CD8-positive, alpha-beta memory T cell (primary cell): ENCODE measurements at regions not wholly inside any gene's neighbourhood (a gene's known extent, or its start where the extent isn't known, plus 50 kb on each side); places are given as distances from the start of the nearest gene placed in this dataset.
A peak's percentile ranks its signal among the peaks of the same experiment; 100 is the strongest.

ENCODE experiments used
- CTCF ChIA-PET: fragments of 350-600 bp; sonication (Branson Sonifier 250); formaldehyde crosslinking; loops from one replicate; lab custom pipeline; 2021; ENCODE audit warnings: antibody characterized with exemption; lab: Charles Lee
- POLR2A ChIA-PET: fragments of 350-600 bp; sonication (Branson Sonifier 250); formaldehyde crosslinking; loops from one replicate; lab custom pipeline; 2021; ENCODE audit warnings: antibody characterized with exemption; lab: Charles Lee
- DNase-seq, 5 donors: peaks; one replicate each; pipeline versions ENCODE4 v3.0.0 to v3.0.0-alpha.2; 2020 to 2022; ENCODE audit warnings: mixed read lengths in 1 of 5
- H3K27ac ChIP-seq: one replicate; pipeline ENCODE4 v1.7.0; 2013; ENCODE audit warnings: low read depth, mild to moderate bottlenecking, low read length, moderate library complexity
- H3K27me3 ChIP-seq: 2 replicates; pipeline ENCODE4 v1.7.0; 2013; ENCODE audit warnings: low read length, mild to moderate bottlenecking; ENCODE audit not compliant: insufficient read depth, poor library complexity, severe bottlenecking
- H3K36me3 ChIP-seq: 2 replicates; pipeline ENCODE4 v1.7.0; 2013; ENCODE audit warnings: mild to moderate bottlenecking, low read length, moderate library complexity; ENCODE audit not compliant: insufficient read depth
- H3K4me1 ChIP-seq: 2 replicates; pipeline ENCODE4 v1.7.0; 2013; ENCODE audit warnings: mild to moderate bottlenecking, low read length, moderate library complexity; ENCODE audit not compliant: insufficient read depth
- H3K4me3 ChIP-seq: 2 replicates; pipeline ENCODE4 v1.7.0; 2013; ENCODE audit warnings: mild to moderate bottlenecking, low read length
- H3K9me3 ChIP-seq: 2 replicates; pipeline ENCODE4 v1.7.0; 2013; ENCODE audit warnings: mild to moderate bottlenecking, low read length
- H3K27ac Mint-ChIP-seq, 8 donors: one replicate each; pipeline ENCODE4 v1.8.0; 2020 to 2021; ENCODE audit warnings: mixed read lengths in 8 of 8, mild to moderate bottlenecking in 6 of 8, inconsistent platforms in 3 of 8, moderate library complexity in 3 of 8
- H3K27me3 Mint-ChIP-seq, 2 donors: one replicate each; pipeline ENCODE4 v1.8.0; 2020 to 2021; ENCODE audit warnings: mixed read lengths in 2 of 2, mild to moderate bottlenecking in 1 of 2, moderate library complexity in 1 of 2
- H3K36me3 Mint-ChIP-seq, 3 donors: one replicate each; pipeline ENCODE4 v1.8.0; 2020 to 2021; ENCODE audit warnings: mixed read lengths in 3 of 3, inconsistent platforms in 1 of 3, mild to moderate bottlenecking in 1 of 3
- H3K4me1 Mint-ChIP-seq, 3 donors: one replicate each; pipeline ENCODE4 v1.8.0; 2020 to 2021; ENCODE audit warnings: mixed read lengths in 3 of 3, inconsistent platforms in 1 of 3, mild to moderate bottlenecking in 1 of 3
- H3K4me3 Mint-ChIP-seq, 7 donors: one replicate each; pipeline ENCODE4 v1.8.0; 2020 to 2021; ENCODE audit warnings: mixed read lengths in 7 of 7, mild to moderate bottlenecking in 6 of 7, moderate library complexity in 4 of 7, inconsistent platforms in 2 of 7
- H3K9me3 Mint-ChIP-seq, 5 donors: one replicate each; pipeline ENCODE4 v1.8.0; 2020 to 2022; ENCODE audit warnings: mixed read lengths in 5 of 5, mild to moderate bottlenecking in 3 of 5, moderate library complexity in 2 of 5, inconsistent platforms in 1 of 5

DNA sequence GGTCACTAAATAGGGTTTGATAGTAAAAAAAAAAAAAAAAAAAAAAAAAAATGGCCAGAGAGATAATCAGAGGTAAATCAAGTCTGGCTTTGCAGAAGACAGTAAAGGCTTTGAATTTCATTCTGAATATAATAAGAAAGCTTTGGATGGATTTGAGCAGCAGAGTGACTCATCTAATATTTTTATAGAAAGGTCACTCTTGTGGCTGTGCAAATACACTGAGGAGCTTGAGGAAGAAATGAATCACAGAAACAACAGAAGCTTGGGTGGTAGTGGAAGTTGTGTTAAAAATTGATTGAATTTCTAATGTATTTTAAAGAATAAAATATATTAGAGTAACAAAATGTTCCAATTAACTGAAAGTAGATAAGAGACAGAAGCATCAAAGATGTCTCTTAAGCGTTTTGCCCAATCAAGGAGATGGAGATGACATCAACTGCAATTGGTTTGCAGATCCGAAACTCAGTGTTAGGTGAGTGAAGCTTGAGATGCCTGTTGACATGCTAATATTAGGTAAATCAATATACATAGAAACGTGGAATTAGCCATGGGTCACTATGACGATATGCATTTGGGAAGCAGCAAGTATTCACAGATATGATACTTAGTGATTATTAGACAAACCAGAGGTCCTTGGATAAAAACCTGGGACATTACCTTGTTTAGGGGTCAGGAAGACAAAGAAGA lies 280.5 kb downstream of the GPM6A start:
- H3K27ac Mint-ChIP-seq = no peak overlapping the region
- no peak overlapping the region for H3K4me3 ChIP-seq
- no peak overlapping the region for H3K4me3 Mint-ChIP-seq
- H3K4me1 ChIP-seq = no peaks in the 10 kb centered on the region
- H3K9me3 Mint-ChIP-seq = peaks cover 0 to 24% (median 5%) of the 10 kb centered on the region in 5 donors
- H3K36me3 ChIP-seq = no peaks in the 10 kb centered on the region
- H3K27me3 Mint-ChIP-seq = no peaks in the 10 kb centered on the region
- CTCF ChIA-PET = no interaction called here
- H3K4me1 Mint-ChIP-seq = no peaks in the 10 kb centered on the region
- no peaks in the 10 kb centered on the region for H3K9me3 ChIP-seq
- POLR2A ChIA-PET = no interaction called here
- no peak overlapping the region for H3K27ac ChIP-seq
- DNase-seq = no peak
- H3K36me3 Mint-ChIP-seq = no peaks in the 10 kb centered on the region
- H3K27me3 ChIP-seq = no peaks in the 10 kb centered on the region

DNA sequence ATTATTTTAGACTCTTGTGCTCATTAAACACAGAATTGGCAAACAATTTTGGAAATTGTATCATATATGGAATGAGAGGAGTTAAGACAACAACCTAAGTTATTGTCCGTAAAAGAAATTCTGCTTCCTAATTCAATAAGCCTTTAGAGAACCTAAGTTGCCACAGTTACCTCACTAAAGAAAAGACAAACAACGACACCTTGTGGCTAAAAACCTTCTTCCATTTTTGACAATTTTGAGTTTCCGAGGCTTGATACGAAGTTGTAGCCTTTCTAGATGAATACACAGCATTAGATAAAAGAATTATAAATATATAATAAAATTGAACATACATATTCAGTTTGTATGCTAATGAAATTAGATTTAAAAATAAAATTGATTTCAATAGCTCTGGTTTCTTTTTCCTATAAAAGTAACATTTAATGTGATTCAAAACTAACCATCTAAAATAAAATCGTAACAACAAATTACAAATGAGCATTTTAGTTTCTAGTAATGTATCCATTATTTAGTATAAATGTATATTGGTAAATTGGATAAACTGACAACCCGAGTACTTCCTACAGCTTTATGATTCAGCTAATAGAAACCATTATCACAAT lies 275.1 kb downstream of the GPM6A start:
- H3K9me3 Mint-ChIP-seq = peaks cover 0 to 11% (median 2%) of the 10 kb centered on the region in 5 donors
- no peak overlapping the region for H3K27ac Mint-ChIP-seq
- no peak for DNase-seq
- Histone ChIP-seq H3K4me1 (no peaks in the 10 kb centered on the region), H3K4me3 (no peak overlapping the region), H3K27me3 (no peaks in the 10 kb centered on the region), H3K36me3 (no peaks in the 10 kb centered on the region), H3K9me3 (no peaks in the 10 kb centered on the region), H3K27ac (no peak overlapping the region)
- no peak overlapping the region for H3K4me3 Mint-ChIP-seq
- POLR2A ChIA-PET = no interaction called here
- CTCF ChIA-PET = no interaction called here
- H3K27me3 Mint-ChIP-seq = no peaks in the 10 kb centered on the region
- H3K4me1 Mint-ChIP-seq = no peaks in the 10 kb centered on the region
- H3K36me3 Mint-ChIP-seq = no peaks in the 10 kb centered on the region

DNA sequence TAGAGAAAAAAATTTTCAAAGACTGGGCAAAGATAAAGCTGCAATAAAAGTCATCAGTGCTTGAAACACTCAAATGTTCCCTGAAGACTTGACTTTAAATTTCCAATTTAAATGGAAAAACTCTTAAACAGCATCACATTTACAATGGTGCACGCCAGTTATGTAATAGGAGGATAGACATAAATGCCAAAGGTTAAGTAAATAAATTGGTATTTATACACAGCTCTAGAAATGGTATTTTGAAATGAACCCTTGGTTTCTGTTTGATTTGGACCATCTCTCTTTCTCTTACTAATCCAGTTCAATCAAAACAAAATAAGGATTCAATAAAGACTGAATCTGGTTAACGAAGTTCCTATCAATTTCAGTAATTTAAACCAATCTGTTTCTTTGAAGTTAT lies 272.6 kb downstream of the GPM6A start:
- Histone ChIP-seq H3K4me3 (no peak overlapping the region), H3K27me3 (no peaks in the 10 kb centered on the region), H3K27ac (no peak overlapping the region), H3K4me1 (no peaks in the 10 kb centered on the region), H3K36me3 (no peaks in the 10 kb centered on the region), H3K9me3 (no peaks in the 10 kb centered on the region)
- Mint-ChIP-seq H3K36me3 (no peaks in the 10 kb centered on the region), H3K27me3 (no peaks in the 10 kb centered on the region), H3K4me3 (no peak overlapping the region), H3K27ac (no peak overlapping the region), H3K9me3 (peaks cover 0 to 6% (median under 1%) of the 10 kb centered on the region in 5 donors), H3K4me1 (no peaks in the 10 kb centered on the region)
- DNase-seq = no peak
- ChIA-PET CTCF (no interaction called here), POLR2A (no interaction called here)

DNA sequence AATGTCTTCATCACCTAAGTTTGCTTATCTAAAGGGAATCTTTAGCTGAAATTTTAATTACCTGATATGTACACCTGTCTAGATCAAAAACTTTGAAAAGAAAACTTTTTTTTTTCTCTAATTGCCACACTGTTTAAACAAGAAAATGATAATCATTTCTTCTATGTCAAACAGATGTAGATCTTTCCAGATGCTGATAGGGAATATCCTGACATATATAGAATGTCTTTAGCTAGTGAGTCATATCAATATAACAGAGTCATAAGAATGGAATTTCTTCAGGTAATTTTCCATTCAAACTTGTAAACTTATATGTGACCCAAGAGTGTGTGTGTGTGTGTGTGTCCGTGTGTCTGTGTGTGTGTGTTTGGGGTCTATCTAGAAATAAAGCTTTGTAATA lies 271.9 kb downstream of the GPM6A start:
- no peak for DNase-seq
- POLR2A ChIA-PET = no interaction called here
- Histone ChIP-seq H3K27ac (no peak overlapping the region), H3K4me1 (no peaks in the 10 kb centered on the region), H3K36me3 (no peaks in the 10 kb centered on the region), H3K27me3 (no peaks in the 10 kb centered on the region), H3K9me3 (no peaks in the 10 kb centered on the region), H3K4me3 (no peak overlapping the region)
- H3K9me3 Mint-ChIP-seq = peaks cover 0 to 6% (median 0%) of the 10 kb centered on the region in 5 donors
- H3K4me1 Mint-ChIP-seq = no peaks in the 10 kb centered on the region
- H3K27me3 Mint-ChIP-seq = no peaks in the 10 kb centered on the region
- CTCF ChIA-PET = no interaction called here
- no peaks in the 10 kb centered on the region for H3K36me3 Mint-ChIP-seq
- no peak overlapping the region for H3K27ac Mint-ChIP-seq
- no peak overlapping the region for H3K4me3 Mint-ChIP-seq

DNA sequence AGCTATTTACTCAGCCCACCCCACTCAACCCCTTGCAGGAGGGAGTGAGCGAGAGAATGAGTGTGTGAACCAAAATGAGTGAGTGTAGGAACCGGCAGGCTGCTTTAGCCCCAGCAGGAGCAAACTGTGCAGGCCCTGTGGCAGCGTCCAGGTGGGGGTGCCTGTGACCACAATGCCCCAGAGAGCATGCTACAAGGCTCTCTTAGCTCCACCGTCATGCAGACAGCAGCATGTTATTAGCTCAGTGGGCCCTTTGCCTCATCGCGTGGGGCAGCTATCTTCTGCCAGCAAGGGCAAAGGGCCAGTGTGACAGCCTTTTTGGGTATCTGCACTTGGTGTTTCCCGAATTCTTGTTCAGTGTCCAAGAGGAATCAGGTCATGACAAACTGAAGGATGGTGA lies 271.3 kb downstream of the GPM6A start:
- POLR2A ChIA-PET = no interaction called here
- no peak overlapping the region for H3K4me3 ChIP-seq
- H3K27ac Mint-ChIP-seq = peak overlapping the region in 1 of 8 donors; percentile 29
- H3K4me3 Mint-ChIP-seq = no peak overlapping the region
- no peaks in the 10 kb centered on the region for H3K9me3 ChIP-seq
- DNase-seq = no peak
- no peaks in the 10 kb centered on the region for H3K27me3 ChIP-seq
- H3K9me3 Mint-ChIP-seq = peaks cover 0 to 6% (median 0%) of the 10 kb centered on the region in 5 donors
- no peaks in the 10 kb centered on the region for H3K36me3 ChIP-seq
- CTCF ChIA-PET = no interaction called here
- no peaks in the 10 kb centered on the region for H3K27me3 Mint-ChIP-seq
- H3K27ac ChIP-seq = no peak overlapping the region
- H3K36me3 Mint-ChIP-seq = no peaks in the 10 kb centered on the region
- H3K4me1 ChIP-seq = no peaks in the 10 kb centered on the region
- no peaks in the 10 kb centered on the region for H3K4me1 Mint-ChIP-seq

DNA sequence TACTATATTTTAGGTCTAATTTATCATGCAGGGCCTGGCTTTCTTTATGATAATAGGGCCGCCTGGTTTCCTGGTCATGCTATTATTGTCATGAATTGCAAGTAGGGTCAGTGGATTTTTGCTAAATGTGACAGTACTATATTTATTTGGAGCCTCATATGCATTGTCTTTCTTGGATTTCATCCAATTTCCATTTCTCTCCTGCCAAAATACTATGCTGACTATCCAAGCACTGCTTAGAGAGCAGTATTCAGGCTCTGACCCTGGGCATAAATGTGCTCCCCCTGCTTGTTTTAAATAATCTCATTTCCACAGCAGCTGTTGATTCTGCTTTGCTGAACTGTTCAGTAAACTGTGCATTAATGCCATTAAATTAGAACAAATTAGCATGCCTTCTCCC lies 269.3 kb downstream of the GPM6A start:
- CTCF ChIA-PET = no interaction called here
- no peaks in the 10 kb centered on the region for H3K4me1 Mint-ChIP-seq

DNA sequence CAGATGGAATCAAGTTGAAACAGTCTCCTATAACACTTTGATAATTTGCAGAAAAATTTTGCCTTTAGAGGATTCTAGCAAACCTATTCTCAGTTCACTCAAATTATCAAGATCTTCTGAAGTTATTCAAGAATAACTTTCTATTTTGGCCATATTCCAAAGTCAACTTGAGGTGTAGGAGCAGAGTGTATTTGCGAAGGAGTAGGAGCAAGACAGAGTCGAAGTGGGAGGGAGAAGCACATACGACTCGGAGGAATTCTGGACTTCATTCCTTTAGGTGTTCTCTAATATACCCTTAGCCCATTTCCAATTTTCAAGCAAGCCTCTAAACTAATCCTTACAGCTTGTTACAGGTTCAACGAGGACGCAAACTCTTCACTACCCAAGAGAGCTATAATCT lies 252.9 kb downstream of the GPM6A start:
- no peak overlapping the region for H3K27ac ChIP-seq
- peaks cover 0 to 15% (median 4%) of the 10 kb centered on the region in 5 donors for H3K9me3 Mint-ChIP-seq
- H3K27me3 ChIP-seq = no peaks in the 10 kb centered on the region
- H3K27ac Mint-ChIP-seq = no peak overlapping the region
- H3K9me3 ChIP-seq = no peaks in the 10 kb centered on the region
- POLR2A ChIA-PET = no interaction called here
- H3K36me3 ChIP-seq = no peaks in the 10 kb centered on the region
- H3K4me3 Mint-ChIP-seq = no peak overlapping the region
- peaks cover 0 to 2% of the 10 kb centered on the region in 2 donors for H3K27me3 Mint-ChIP-seq
- H3K4me1 ChIP-seq = no peaks in the 10 kb centered on the region
- no peak for DNase-seq
- no peaks in the 10 kb centered on the region for H3K36me3 Mint-ChIP-seq
- no peak overlapping the region for H3K4me3 ChIP-seq
- CTCF ChIA-PET = no interaction called here
- H3K4me1 Mint-ChIP-seq = no peaks in the 10 kb centered on the region

More for the DNA sequence above, 269.3 kb downstream of the GPM6A start:
- H3K36me3 Mint-ChIP-seq = no peaks in the 10 kb centered on the region
- H3K4me3 Mint-ChIP-seq = no peak overlapping the region
- no peak overlapping the region for H3K27ac Mint-ChIP-seq
- DNase-seq = no peak
- Histone ChIP-seq H3K27me3 (no peaks in the 10 kb centered on the region), H3K27ac (no peak overlapping the region), H3K4me3 (no peak overlapping the region), H3K9me3 (no peaks in the 10 kb centered on the region), H3K4me1 (no peaks in the 10 kb centered on the region), H3K36me3 (no peaks in the 10 kb centered on the region)
- POLR2A ChIA-PET = no interaction called here
- no peaks in the 10 kb centered on the region for H3K27me3 Mint-ChIP-seq
- peaks cover 0 to 6% (median 0%) of the 10 kb centered on the region in 5 donors for H3K9me3 Mint-ChIP-seq

DNA sequence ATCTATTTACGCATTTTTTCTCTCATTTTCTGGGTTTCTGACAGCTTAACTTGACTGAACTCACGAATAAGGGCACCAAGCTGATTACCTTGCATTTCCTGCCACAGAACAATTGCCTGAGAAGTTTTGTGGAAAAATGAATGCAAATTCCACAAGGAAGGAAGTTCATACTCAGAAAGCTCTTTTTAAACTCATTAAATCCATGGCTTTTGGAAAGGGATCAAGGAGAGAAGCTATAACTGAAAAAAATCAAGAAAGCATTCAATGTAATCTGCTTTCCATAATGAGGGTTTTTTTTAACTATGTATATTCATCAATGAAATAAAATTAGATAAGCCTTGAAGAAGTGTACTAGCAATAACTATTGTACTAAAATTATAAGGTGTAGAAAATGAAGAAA lies 252.5 kb downstream of the GPM6A start:
- POLR2A ChIA-PET = no interaction called here
- Histone ChIP-seq H3K27ac (no peak overlapping the region), H3K9me3 (no peaks in the 10 kb centered on the region), H3K4me1 (no peaks in the 10 kb centered on the region), H3K36me3 (no peaks in the 10 kb centered on the region), H3K27me3 (no peaks in the 10 kb centered on the region), H3K4me3 (no peak overlapping the region)
- no peak for DNase-seq
- CTCF ChIA-PET = no interaction called here
- peaks cover 0 to 2% of the 10 kb centered on the region in 2 donors for H3K27me3 Mint-ChIP-seq
- no peak overlapping the region for H3K27ac Mint-ChIP-seq
- H3K9me3 Mint-ChIP-seq = peaks cover 0 to 15% (median 4%) of the 10 kb centered on the region in 5 donors
- no peaks in the 10 kb centered on the region for H3K4me1 Mint-ChIP-seq
- no peaks in the 10 kb centered on the region for H3K36me3 Mint-ChIP-seq
- H3K4me3 Mint-ChIP-seq = no peak overlapping the region
